Left renal pelvis (tissue), 4 donors: ENCODE measurements at regions not wholly inside any gene's neighbourhood (a gene's known extent, or its start where the extent isn't known, plus 50 kb on each side); places are given as distances from the start of the nearest gene placed in this dataset.

Experiments
- DNase-seq, 4 donors: peaks; one replicate each; pipeline ENCODE4 v3.0.0-alpha.2; 2013; ENCODE audit warnings: low read depth in 4 of 4, low spot score in 3 of 4

GRCh38 chr13:39279077-39279476 is 240.8 kb downstream of the NHLRC3 start:
- no peak for DNase-seq

- DNase-seq: no peak
Observed at GRCh38 chr13:39281539-39282150, 243.4 kb downstream of the NHLRC3 start.

- DNase-seq: no peak
Observed at GRCh38 chr13:39282400-39282972, 244.2 kb downstream of the NHLRC3 start.

GRCh38 chr13:39283072-39283471 is 244.8 kb downstream of the NHLRC3 start:
- no peak for DNase-seq

- DNase-seq: no peak
Observed at GRCh38 chr13:39284801-39285388, 246.6 kb downstream of the NHLRC3 start.
